ENCODE measurements at regions not wholly inside any gene's neighbourhood (a gene's known extent, or its start where the extent isn't known, plus 50 kb on each side); places are given as distances from the start of the nearest gene placed in this dataset.

DNA sequence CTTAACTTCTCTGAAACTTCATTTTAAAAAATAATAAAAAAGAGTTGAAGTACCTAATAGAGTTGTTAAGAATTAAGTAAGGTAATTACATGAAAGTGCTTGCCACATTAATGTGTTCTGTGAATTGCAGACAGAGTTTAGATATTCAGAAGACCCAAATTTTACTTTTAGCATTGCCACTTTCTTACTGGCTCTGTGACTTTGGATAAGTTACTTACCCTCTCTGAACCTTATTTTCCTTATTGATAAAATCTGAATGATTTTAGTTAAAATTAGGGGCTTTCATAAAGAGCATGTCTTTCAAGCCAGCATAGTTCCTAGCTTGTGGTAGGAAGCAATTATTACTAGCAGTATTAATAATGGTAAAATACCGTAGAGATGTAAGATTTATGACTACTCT, 101.2 kb upstream of the CREB1 start:
- TF ChIP-seq, protein P1, sequence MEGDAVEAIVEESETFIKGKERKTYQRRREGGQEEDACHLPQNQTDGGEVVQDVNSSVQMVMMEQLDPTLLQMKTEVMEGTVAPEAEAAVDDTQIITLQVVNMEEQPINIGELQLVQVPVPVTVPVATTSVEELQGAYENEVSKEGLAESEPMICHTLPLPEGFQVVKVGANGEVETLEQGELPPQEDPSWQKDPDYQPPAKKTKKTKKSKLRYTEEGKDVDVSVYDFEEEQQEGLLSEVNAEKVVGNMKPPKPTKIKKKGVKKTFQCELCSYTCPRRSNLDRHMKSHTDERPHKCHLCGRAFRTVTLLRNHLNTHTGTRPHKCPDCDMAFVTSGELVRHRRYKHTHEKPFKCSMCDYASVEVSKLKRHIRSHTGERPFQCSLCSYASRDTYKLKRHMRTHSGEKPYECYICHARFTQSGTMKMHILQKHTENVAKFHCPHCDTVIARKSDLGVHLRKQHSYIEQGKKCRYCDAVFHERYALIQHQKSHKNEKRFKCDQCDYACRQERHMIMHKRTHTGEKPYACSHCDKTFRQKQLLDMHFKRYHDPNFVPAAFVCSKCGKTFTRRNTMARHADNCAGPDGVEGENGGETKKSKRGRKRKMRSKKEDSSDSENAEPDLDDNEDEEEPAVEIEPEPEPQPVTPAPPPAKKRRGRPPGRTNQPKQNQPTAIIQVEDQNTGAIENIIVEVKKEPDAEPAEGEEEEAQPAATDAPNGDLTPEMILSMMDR (IDR thresholded peaks at IDR 0.05; ENCODE audit: low read depth, low read length), result no peak
- TF ChIP-seq EZH2phosphoT487 (IDR thresholded peaks at IDR 0.05; ENCODE audit: low read depth), result no peak

Measured in OCI-LY3 (cell line).